ENCODE measurements at regions not wholly inside any gene's neighbourhood (a gene's known extent, or its start where the extent isn't known, plus 50 kb on each side); places are given as distances from the start of the nearest gene placed in this dataset.

DNA sequence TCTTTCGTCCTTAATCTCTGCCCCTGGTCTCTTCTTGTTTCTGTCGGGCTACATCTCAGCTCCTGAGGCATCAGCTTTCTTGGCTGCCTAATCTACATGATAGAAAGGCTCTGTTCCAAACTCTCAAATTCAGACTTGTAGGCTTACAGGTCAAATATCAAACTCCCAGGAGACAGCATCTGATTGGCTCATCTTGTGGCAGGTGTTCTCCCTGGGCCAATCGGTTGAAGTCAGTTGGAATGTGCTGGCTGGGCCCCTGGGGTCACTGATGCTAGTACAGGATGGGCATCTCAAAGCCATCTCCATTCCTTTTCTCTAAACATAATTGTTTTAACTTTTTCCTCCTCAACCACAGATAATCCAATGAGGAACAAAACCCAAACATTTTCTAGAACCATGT, 198.7 kb downstream of the CNTN3 start:
- DNase-seq (ENCODE audit: low read depth), result no peak
- TF ChIP-seq CTCF (IDR thresholded peaks at IDR 0.05; ENCODE audit: insufficient read depth, low read depth, low read length, missing control alignments), result no peak
- H3K4me3 ChIP-seq (ENCODE audit: low read depth, low read length), result no peak overlapping the region

GRCh38 chr3:74413547-74414241, 200.8 kb downstream of the CNTN3 start:
- H3K4me3 ChIP-seq (ENCODE audit: low read depth, low read length), result no peak overlapping the region
- TF ChIP-seq CTCF (IDR thresholded peaks at IDR 0.05; ENCODE audit: insufficient read depth, low read depth, low read length, missing control alignments), result no peak
- no peak for DNase-seq (ENCODE audit: low read depth)

GRCh38 chr3:74410276-74410941, 204.1 kb downstream of the CNTN3 start:
- no peak overlapping the region for H3K4me3 ChIP-seq (ENCODE audit: low read depth, low read length)
- no peak for TF ChIP-seq CTCF (IDR thresholded peaks at IDR 0.05; ENCODE audit: insufficient read depth, low read depth, low read length, missing control alignments)
- no peak for DNase-seq (ENCODE audit: low read depth)

GRCh38 chr3:74409066-74409465, 205.4 kb downstream of the CNTN3 start:
- H3K4me3 ChIP-seq (ENCODE audit: low read depth, low read length), result no peak overlapping the region
- DNase-seq (ENCODE audit: low read depth), result no peak
- TF ChIP-seq CTCF (IDR thresholded peaks at IDR 0.05; ENCODE audit: insufficient read depth, low read depth, low read length, missing control alignments), result no peak

GRCh38 chr3:74403307-74403706, 211.2 kb downstream of the CNTN3 start:
- no peak for DNase-seq (ENCODE audit: low read depth)
- no peak for TF ChIP-seq CTCF (IDR thresholded peaks at IDR 0.05; ENCODE audit: insufficient read depth, low read depth, low read length, missing control alignments)
- H3K4me3 ChIP-seq (ENCODE audit: low read depth, low read length), result no peak overlapping the region

DNA sequence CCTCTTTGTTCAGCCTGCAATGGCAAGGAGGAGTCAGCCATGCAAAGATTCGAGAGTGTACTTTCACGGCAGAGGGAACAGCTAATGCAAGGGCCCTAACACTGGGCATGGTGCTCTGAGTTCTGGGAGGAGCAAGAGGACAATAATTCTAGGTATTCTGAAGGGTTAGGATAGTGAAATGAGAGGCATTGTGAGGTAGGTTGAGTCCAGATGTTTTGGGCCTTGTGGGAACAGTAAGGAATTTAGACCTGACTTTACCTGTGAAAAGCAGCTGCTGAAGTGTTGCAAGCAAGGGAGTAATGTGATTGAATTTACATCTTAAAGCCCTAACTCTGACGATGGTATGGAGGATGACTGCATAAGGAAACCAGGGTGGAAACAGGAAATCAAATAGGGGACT, 211.6 kb downstream of the CNTN3 start:
- DNase-seq (ENCODE audit: low read depth), result no peak
- no peak for TF ChIP-seq CTCF (IDR thresholded peaks at IDR 0.05; ENCODE audit: insufficient read depth, low read depth, low read length, missing control alignments)
- H3K4me3 ChIP-seq (ENCODE audit: low read depth, low read length), result no peak overlapping the region
